ENCODE measurements at regions not wholly inside any gene's neighbourhood (a gene's known extent, or its start where the extent isn't known, plus 50 kb on each side); places are given as distances from the start of the nearest gene placed in this dataset.

DNA sequence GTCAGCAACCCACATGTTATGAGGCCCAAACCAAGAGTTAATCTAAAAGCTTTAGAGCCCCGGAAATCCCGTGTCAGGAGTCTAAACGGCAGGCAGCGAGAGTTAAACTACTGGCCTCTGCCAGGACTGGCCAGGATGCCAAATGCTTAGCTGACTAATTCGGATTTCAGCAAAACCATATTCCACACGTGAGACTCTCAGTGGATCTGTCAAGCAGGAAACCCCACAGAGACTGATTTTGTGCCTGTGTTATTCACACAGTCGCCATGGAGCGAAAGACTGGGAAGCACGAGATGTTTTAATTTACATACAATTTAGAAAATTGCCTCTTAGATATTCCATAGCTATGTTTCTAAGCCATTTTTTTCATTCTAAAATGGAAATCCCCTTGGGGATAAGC is 152.9 kb downstream of the RNASET2 start:
- H3K56ac ChIP-seq (ENCODE audit: low read length), result no peak overlapping the region
- no peak for DNase-seq
- no peak overlapping the region for H2AK5ac ChIP-seq (ENCODE audit: low read length)
- H3K23ac ChIP-seq (ENCODE audit: low read length), result no peak overlapping the region
- H4K8ac ChIP-seq (ENCODE audit: low read depth, low read length), result no peak overlapping the region
- no peaks in the 10 kb centered on the region for H3K27me3 ChIP-seq (ENCODE audit: insufficient read depth, low read length, poor library complexity)
- no peak overlapping the region for H2BK5ac ChIP-seq (ENCODE audit: low read length)
- no peak overlapping the region for H3K9ac ChIP-seq (ENCODE audit: low read length)
- no peak overlapping the region for H2BK120ac ChIP-seq (ENCODE audit: low read depth, low read length)
- H3K4me2 ChIP-seq (ENCODE audit: low read length), result no peak overlapping the region
- no peak overlapping the region for H3K4me3 ChIP-seq (ENCODE audit: low read length)
- no peak overlapping the region for H2BK15ac ChIP-seq (replicated peaks; ENCODE audit: low read depth)
- H3K36me3 ChIP-seq (ENCODE audit: control insufficient read depth, insufficient read depth, low read length), result no peaks in the 10 kb centered on the region
- H3K4ac ChIP-seq (ENCODE audit: low read depth, low read length), result no peak overlapping the region
- WGBS (ENCODE audit: extremely low coverage, insufficient coverage, low lambda C conversion rate), result no CpG with 5 or more reads among the region's 9 CpGs
- H3K18ac ChIP-seq (ENCODE audit: low read length), result no peak overlapping the region
- no peaks in the 10 kb centered on the region for H3K79me2 ChIP-seq (ENCODE audit: control insufficient read depth, insufficient read depth, low read length)
- no peak overlapping the region for H4K5ac ChIP-seq (ENCODE audit: low read length)
- H3K4me1 ChIP-seq (ENCODE audit: control insufficient read depth, low read depth, low read length), result no peaks in the 10 kb centered on the region
- no peak overlapping the region for H3K27ac ChIP-seq (ENCODE audit: low read depth, low read length)
- H3K79me1 ChIP-seq (ENCODE audit: low read length), result no peaks in the 10 kb centered on the region

- no peaks in the 10 kb centered on the region for H3K27me3 ChIP-seq (ENCODE audit: insufficient read depth, low read length, poor library complexity)
- no peaks in the 10 kb centered on the region for H3K4me1 ChIP-seq (ENCODE audit: control insufficient read depth, low read depth, low read length)
- no peak overlapping the region for H2BK5ac ChIP-seq (ENCODE audit: low read length)
- H2AK5ac ChIP-seq (ENCODE audit: low read length), result no peak overlapping the region
- H2BK15ac ChIP-seq (replicated peaks; ENCODE audit: low read depth), result no peak overlapping the region
- H3K9ac ChIP-seq (ENCODE audit: low read length), result no peak overlapping the region
- no peaks in the 10 kb centered on the region for H3K79me2 ChIP-seq (ENCODE audit: control insufficient read depth, insufficient read depth, low read length)
- no peak overlapping the region for H3K27ac ChIP-seq (ENCODE audit: low read depth, low read length)
- H3K23ac ChIP-seq (ENCODE audit: low read length), result no peak overlapping the region
- no peak overlapping the region for H3K56ac ChIP-seq (ENCODE audit: low read length)
- H3K36me3 ChIP-seq (ENCODE audit: control insufficient read depth, insufficient read depth, low read length), result no peaks in the 10 kb centered on the region
- H3K4me2 ChIP-seq (ENCODE audit: low read length), result no peak overlapping the region
- no peak overlapping the region for H3K18ac ChIP-seq (ENCODE audit: low read length)
- WGBS (ENCODE audit: extremely low coverage, insufficient coverage, low lambda C conversion rate), result no CpG with 5 or more reads among the region's 7 CpGs
- H3K79me1 ChIP-seq (ENCODE audit: low read length), result no peaks in the 10 kb centered on the region
- H4K5ac ChIP-seq (ENCODE audit: low read length), result no peak overlapping the region
- no peak overlapping the region for H3K4me3 ChIP-seq (ENCODE audit: low read length)
- H2BK120ac ChIP-seq (ENCODE audit: low read depth, low read length), result no peak overlapping the region
- H4K8ac ChIP-seq (ENCODE audit: low read depth, low read length), result no peak overlapping the region
- H3K4ac ChIP-seq (ENCODE audit: low read depth, low read length), result no peak overlapping the region
- no peak for DNase-seq
These were observed 153.9 kb downstream of the RNASET2 start for GRCh38 chr6:166802401-166802800.

DNA sequence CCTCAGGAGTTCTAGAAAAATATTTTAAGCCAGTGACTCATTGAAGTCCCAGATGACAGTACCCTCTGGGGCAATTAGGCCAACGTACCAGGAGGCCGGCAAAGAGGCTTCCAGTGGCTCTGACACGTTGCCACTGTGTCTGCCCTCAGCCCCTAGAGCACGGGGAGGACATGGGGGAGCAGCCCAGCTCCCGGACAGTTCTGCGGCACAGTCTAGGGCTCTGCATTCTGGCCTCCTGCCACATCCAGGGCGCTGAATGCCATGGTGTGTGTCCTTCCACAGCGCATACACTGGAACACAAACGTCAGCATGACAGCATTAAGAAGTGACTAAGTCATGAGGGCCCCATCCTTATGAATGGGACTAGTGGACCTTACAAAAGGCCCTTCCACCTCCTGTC is 156.2 kb downstream of the RNASET2 start:
- Histone ChIP-seq H2BK5ac (ENCODE audit: low read length) (no peak overlapping the region), H3K4ac (ENCODE audit: low read depth, low read length) (no peak overlapping the region), H3K27ac (ENCODE audit: low read depth, low read length) (no peak overlapping the region), H4K8ac (ENCODE audit: low read depth, low read length) (no peak overlapping the region), H3K4me2 (ENCODE audit: low read length) (no peak overlapping the region), H3K23ac (ENCODE audit: low read length) (no peak overlapping the region), H2BK15ac (replicated peaks; ENCODE audit: low read depth) (no peak overlapping the region), H3K4me3 (ENCODE audit: low read length) (no peak overlapping the region), H4K5ac (ENCODE audit: low read length) (no peak overlapping the region), H3K4me1 (ENCODE audit: control insufficient read depth, low read depth, low read length) (no peaks in the 10 kb centered on the region), H3K9ac (ENCODE audit: low read length) (no peak overlapping the region), H3K27me3 (ENCODE audit: insufficient read depth, low read length, poor library complexity) (no peaks in the 10 kb centered on the region), H2AK5ac (ENCODE audit: low read length) (no peak overlapping the region), H2BK120ac (ENCODE audit: low read depth, low read length) (no peak overlapping the region), H3K79me2 (ENCODE audit: control insufficient read depth, insufficient read depth, low read length) (no peaks in the 10 kb centered on the region), H3K36me3 (ENCODE audit: control insufficient read depth, insufficient read depth, low read length) (no peaks in the 10 kb centered on the region), H3K56ac (ENCODE audit: low read length) (no peak overlapping the region), H3K18ac (ENCODE audit: low read length) (no peak overlapping the region), H3K79me1 (ENCODE audit: low read length) (no peaks in the 10 kb centered on the region)
- no CpG with 5 or more reads among the region's 9 CpGs for WGBS (ENCODE audit: extremely low coverage, insufficient coverage, low lambda C conversion rate)
- DNase-seq, result no peak

DNA sequence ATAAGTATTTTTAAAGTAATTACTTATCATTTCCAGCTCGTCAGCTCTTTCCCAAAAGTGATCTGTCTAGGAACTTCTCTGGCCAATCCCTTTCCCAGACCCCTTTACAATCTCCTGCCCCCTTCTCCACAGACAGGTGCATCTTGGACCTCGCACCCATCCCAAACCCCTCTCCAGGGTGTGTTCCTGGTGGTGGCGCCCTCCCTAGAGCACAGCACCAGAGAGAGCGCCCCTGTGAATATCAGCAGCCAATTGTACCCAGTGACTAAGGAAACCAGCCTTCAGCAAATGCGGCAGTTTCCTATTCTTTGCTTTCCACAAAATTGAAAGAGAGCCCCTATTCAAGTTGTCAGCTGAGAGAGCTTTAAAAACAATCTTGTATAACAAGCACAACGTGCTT is 157.7 kb downstream of the RNASET2 start:
- no peaks in the 10 kb centered on the region for H3K4me1 ChIP-seq (ENCODE audit: control insufficient read depth, low read depth, low read length)
- H2AK5ac ChIP-seq (ENCODE audit: low read length), result no peak overlapping the region
- no peak overlapping the region for H3K4ac ChIP-seq (ENCODE audit: low read depth, low read length)

GRCh38 chr6:166796610-166797009 is 159.7 kb downstream of the RNASET2 start:
- H3K4me3 ChIP-seq (ENCODE audit: low read length), result no peak overlapping the region
- no peak overlapping the region for H3K9ac ChIP-seq (ENCODE audit: low read length)
- H3K79me2 ChIP-seq (ENCODE audit: control insufficient read depth, insufficient read depth, low read length), result no peaks in the 10 kb centered on the region
- H3K18ac ChIP-seq (ENCODE audit: low read length), result no peak overlapping the region
- no peaks in the 10 kb centered on the region for H3K27me3 ChIP-seq (ENCODE audit: insufficient read depth, low read length, poor library complexity)
- DNase-seq, result no peak
- no peak overlapping the region for H2BK15ac ChIP-seq (replicated peaks; ENCODE audit: low read depth)
- H2BK5ac ChIP-seq (ENCODE audit: low read length), result no peak overlapping the region
- no peak overlapping the region for H2AK5ac ChIP-seq (ENCODE audit: low read length)
- H3K23ac ChIP-seq (ENCODE audit: low read length), result no peak overlapping the region
- no peak overlapping the region for H3K27ac ChIP-seq (ENCODE audit: low read depth, low read length)
- no peak overlapping the region for H4K5ac ChIP-seq (ENCODE audit: low read length)
- H3K4ac ChIP-seq (ENCODE audit: low read depth, low read length), result no peak overlapping the region
- H3K4me1 ChIP-seq (ENCODE audit: control insufficient read depth, low read depth, low read length), result no peaks in the 10 kb centered on the region
- no peaks in the 10 kb centered on the region for H3K36me3 ChIP-seq (ENCODE audit: control insufficient read depth, insufficient read depth, low read length)
- H3K79me1 ChIP-seq (ENCODE audit: low read length), result no peaks in the 10 kb centered on the region
- H4K8ac ChIP-seq (ENCODE audit: low read depth, low read length), result no peak overlapping the region
- no peak overlapping the region for H2BK120ac ChIP-seq (ENCODE audit: low read depth, low read length)
- no peak overlapping the region for H3K4me2 ChIP-seq (ENCODE audit: low read length)
- H3K56ac ChIP-seq (ENCODE audit: low read length), result no peak overlapping the region
- WGBS (ENCODE audit: extremely low coverage, insufficient coverage, low lambda C conversion rate), result no CpG with 5 or more reads among the region's 12 CpGs

More for the DNA sequence above, 157.7 kb downstream of the RNASET2 start:
- Histone ChIP-seq H3K9ac (ENCODE audit: low read length) (no peak overlapping the region), H4K5ac (ENCODE audit: low read length) (no peak overlapping the region), H3K79me1 (ENCODE audit: low read length) (no peaks in the 10 kb centered on the region), H4K8ac (ENCODE audit: low read depth, low read length) (no peak overlapping the region), H3K27ac (ENCODE audit: low read depth, low read length) (no peak overlapping the region), H3K27me3 (ENCODE audit: insufficient read depth, low read length, poor library complexity) (no peaks in the 10 kb centered on the region), H2BK5ac (ENCODE audit: low read length) (no peak overlapping the region), H3K36me3 (ENCODE audit: control insufficient read depth, insufficient read depth, low read length) (no peaks in the 10 kb centered on the region), H3K23ac (ENCODE audit: low read length) (no peak overlapping the region), H3K18ac (ENCODE audit: low read length) (no peak overlapping the region), H3K79me2 (ENCODE audit: control insufficient read depth, insufficient read depth, low read length) (no peaks in the 10 kb centered on the region), H3K4me3 (ENCODE audit: low read length) (no peak overlapping the region), H3K4me2 (ENCODE audit: low read length) (no peak overlapping the region), H2BK120ac (ENCODE audit: low read depth, low read length) (no peak overlapping the region), H3K56ac (ENCODE audit: low read length) (no peak overlapping the region), H2BK15ac (replicated peaks; ENCODE audit: low read depth) (no peak overlapping the region)
- no peak for DNase-seq
- no CpG with 5 or more reads among the region's 6 CpGs for WGBS (ENCODE audit: extremely low coverage, insufficient coverage, low lambda C conversion rate)

- Histone ChIP-seq H3K27ac (ENCODE audit: low read depth, low read length) (no peak overlapping the region), H3K36me3 (ENCODE audit: control insufficient read depth, insufficient read depth, low read length) (no peaks in the 10 kb centered on the region), H3K56ac (ENCODE audit: low read length) (no peak overlapping the region), H2BK120ac (ENCODE audit: low read depth, low read length) (no peak overlapping the region), H3K79me2 (ENCODE audit: control insufficient read depth, insufficient read depth, low read length) (no peaks in the 10 kb centered on the region), H2AK5ac (ENCODE audit: low read length) (no peak overlapping the region), H2BK5ac (ENCODE audit: low read length) (no peak overlapping the region), H3K79me1 (ENCODE audit: low read length) (no peaks in the 10 kb centered on the region), H3K4me2 (ENCODE audit: low read length) (no peak overlapping the region), H3K4ac (ENCODE audit: low read depth, low read length) (no peak overlapping the region), H4K5ac (ENCODE audit: low read length) (no peak overlapping the region), H4K8ac (ENCODE audit: low read depth, low read length) (no peak overlapping the region), H3K23ac (ENCODE audit: low read length) (no peak overlapping the region), H3K18ac (ENCODE audit: low read length) (no peak overlapping the region), H3K4me3 (ENCODE audit: low read length) (no peak overlapping the region), H3K27me3 (ENCODE audit: insufficient read depth, low read length, poor library complexity) (no peaks in the 10 kb centered on the region), H2BK15ac (replicated peaks; ENCODE audit: low read depth) (no peak overlapping the region), H3K4me1 (ENCODE audit: control insufficient read depth, low read depth, low read length) (no peaks in the 10 kb centered on the region), H3K9ac (ENCODE audit: low read length) (no peak overlapping the region)
- WGBS (ENCODE audit: extremely low coverage, insufficient coverage, low lambda C conversion rate), result no CpG with 5 or more reads among the region's 3 CpGs
- no peak for DNase-seq
These were observed 160.5 kb downstream of the RNASET2 start for GRCh38 chr6:166795879-166796278.
